ENCODE measurements at regions not wholly inside any gene's neighbourhood (a gene's known extent, or its start where the extent isn't known, plus 50 kb on each side); places are given as distances from the start of the nearest gene placed in this dataset.

- TF ChIP-seq RNF219 (CRISPR knock-in tag; IDR thresholded peaks at IDR 0.05), result no peak
- no peak for TF ChIP-seq DEAF1 (CRISPR knock-in tag; IDR thresholded peaks at IDR 0.05)
- TF ChIP-seq GTF2E2 (tag; IDR thresholded peaks at IDR 0.05), result no peak
- TF ChIP-seq CBFA2T3 (IDR thresholded peaks at IDR 0.05), result no peak
- TF ChIP-seq CREB5 (CRISPR knock-in tag; IDR thresholded peaks at IDR 0.05), result no peak
- no peak for TF ChIP-seq HDAC1 (IDR thresholded peaks at IDR 0.05)
- no peak for TF ChIP-seq ZNF785 (CRISPR knock-in tag; IDR thresholded peaks at IDR 0.05)
Measured at GRCh38 chr15:93378558-93378957, 289.5 kb upstream of the RGMA start (continued).

GRCh38 chr15:93372865-93373223, 283.8 kb upstream of the RGMA start:
- no peaks in the 10 kb centered on the region for H3K9me3 ChIP-seq (replicated peaks; ENCODE audit: control insufficient read depth, insufficient read depth, low read depth, low read length)
- DNase-seq (ENCODE audit: extremely low read depth in 1 of 4, low spot score in 3 of 4) (no peak), FAIRE-seq (no peak), ATAC-seq (no peak)
- no peak overlapping the region for H3K4me2 ChIP-seq (ENCODE audit: insufficient read depth, low read length)
- H3K27ac ChIP-seq (ENCODE audit: extremely low read depth, low read depth, low read length), result no peak overlapping the region
- 0% methylated on average over 9 of the region's 9 CpGs for WGBS (ENCODE audit: insufficient coverage, low coverage, missing lambda C conversion rate)
- peaks cover 0 to 9% of the 10 kb centered on the region in 2 experiments; a peak in 1 of 5 replicates for H3K27me3 ChIP-seq (ENCODE audit: control insufficient read depth in 2 of 2, insufficient read depth in 2 of 2, low read length in 2 of 2)
- intact Hi-C loops (cut with micrococcal nuclease), result no loop called here
- H3K9me1 ChIP-seq (ENCODE audit: control insufficient read depth, insufficient read depth, low read length), result no peaks in the 10 kb centered on the region
- H3K4me3 ChIP-seq, result no peak overlapping the region
- in situ Hi-C loops (cut with MboI), result no loop called here
- H3K4me1 ChIP-seq (replicated peaks in 1 of 2; ENCODE audit: control insufficient read depth in 2 of 2, insufficient read depth in 2 of 2, low read length in 2 of 2), result no peaks in the 10 kb centered on the region
- no peak overlapping the region for H2AFZ ChIP-seq (ENCODE audit: low read depth, low read length)
- H3K36me3 ChIP-seq (ENCODE audit: control insufficient read depth, insufficient read depth, low read length), result no peaks in the 10 kb centered on the region
- no TSS peak for BruUV-seq (replicated peaks)
- H3K9ac ChIP-seq (ENCODE audit: insufficient read depth in 1 of 2, low read depth in 2 of 2, low read length in 2 of 2), result no peak overlapping the region
- POLR2A ChIA-PET, result no interaction called here
- CTCF ChIA-PET (ENCODE audit: low intra/inter-chr PET ratio), result no interaction called here
- H3K79me2 ChIP-seq (ENCODE audit: control insufficient read depth, insufficient read depth, low read length), result no peaks in the 10 kb centered on the region
- no peaks in the 10 kb centered on the region for H4K20me1 ChIP-seq (replicated peaks; ENCODE audit: control insufficient read depth, insufficient read depth, low read length)
- TF ChIP-seq ZNF436 (CRISPR knock-in tag; IDR thresholded peaks at IDR 0.05) (no peak), THRA (IDR thresholded peaks at IDR 0.05) (no peak), SIN3A (IDR thresholded peaks at IDR 0.05; ENCODE audit: borderline replicate concordance in 2 of 2, control insufficient read depth in 1 of 2, low read depth in 2 of 2, low read length in 2 of 2) (no peak), GATAD2A (IDR thresholded peaks at IDR 0.05) (no peak), E2F5 (CRISPR knock-in tag; IDR thresholded peaks at IDR 0.05) (no peak), ZBTB34 (CRISPR knock-in tag; IDR thresholded peaks at IDR 0.05) (no peak), RBM39 (optimal IDR thresholded peaks at IDR 0.05; ENCODE audit: low read depth, low read length) (no peak)

All from K562 (cell line).